Karpas-422 (cell line): ENCODE measurements at regions not wholly inside any gene's neighbourhood (a gene's known extent, or its start where the extent isn't known, plus 50 kb on each side); places are given as distances from the start of the nearest gene placed in this dataset.

Experiments used
- DNase-seq: peaks from one replicate; pipeline ENCODE4 v3.0.0-alpha.2; 2015
- H2AFZ ChIP-seq: fragments of 200-600 bp; sonication (generic); 2 replicates; pipeline ENCODE4 v1.6.1; 2014; ENCODE audit warnings: antibody characterized with exemption, low read length, mixed read lengths
- H3K27ac ChIP-seq: fragments of 200-600 bp; sonication (generic); 2 replicates; pipeline ENCODE4 v1.5.1; 2014; ENCODE audit warnings: mild to moderate bottlenecking, low read length, moderate library complexity
- H3K27me3 ChIP-seq: fragments of 200-600 bp; sonication (generic); 2 replicates; pipeline ENCODE4 v1.6.1; 2014; ENCODE audit warnings: low read length, mixed read lengths
- H3K36me3 ChIP-seq: fragments of 200-600 bp; sonication (generic); 2 replicates; pipeline ENCODE4 v1.6.1; 2014; ENCODE audit warnings: low read length, mixed read lengths; ENCODE audit not compliant: insufficient read depth
- H3K4me1 ChIP-seq: fragments of 200-600 bp; sonication (generic); 2 replicates; pipeline ENCODE4 v1.6.1; 2014; ENCODE audit warnings: mild to moderate bottlenecking, low read length, mixed read lengths
- H3K4me2 ChIP-seq: fragments of 200-600 bp; sonication (generic); 2 replicates; pipeline ENCODE4 v1.6.1; 2014; ENCODE audit warnings: low read length, low read depth, mild to moderate bottlenecking; ENCODE audit not compliant: poor library complexity, severe bottlenecking
- H3K4me3 ChIP-seq: fragments of 200-600 bp; sonication (generic); 2 replicates; pipeline ENCODE4 v1.5.1; 2014; ENCODE audit warnings: mild to moderate bottlenecking, antibody characterized with exemption, low read length, mixed read lengths
- H3K79me2 ChIP-seq: fragments of 200-600 bp; sonication (generic); 2 replicates; pipeline ENCODE4 v1.6.1; 2014; ENCODE audit warnings: mild to moderate bottlenecking, low read length, mixed read lengths
- H3K9ac ChIP-seq: fragments of 200-600 bp; sonication (generic); 2 replicates; pipeline ENCODE4 v1.6.0; 2014; ENCODE audit warnings: low read length
- H3K9me2 ChIP-seq: fragments of 200-600 bp; sonication (generic), shearing (Covaris generic); replicated peaks from 2 replicates; pipeline ENCODE4 v1.6.0; 2014; ENCODE audit warnings: mild to moderate bottlenecking, low read length, moderate library complexity; ENCODE audit not compliant: insufficient read depth
- H3K9me3 ChIP-seq: fragments of 300-700, 200-600 bp; sonication (generic); 2 replicates; pipeline ENCODE4 v1.6.1; 2014; ENCODE audit warnings: low read length, mixed read lengths
- H4K20me1 ChIP-seq: fragments of 200-600 bp; sonication (generic); 2 replicates; pipeline ENCODE4 v1.6.1; 2014; ENCODE audit warnings: mild to moderate bottlenecking, antibody characterized with exemption, low read length, low read depth; ENCODE audit not compliant: insufficient read depth

GRCh38 chr6:169944061-169944337 lies 192.6 kb downstream of the ERMARD start:
- H3K27ac ChIP-seq = no peak overlapping the region
- no peak overlapping the region for H2AFZ ChIP-seq
- H3K4me3 ChIP-seq = no peak overlapping the region
- no peaks in the 10 kb centered on the region for H3K9me3 ChIP-seq
- no peaks in the 10 kb centered on the region for H3K9me2 ChIP-seq
- no peaks in the 10 kb centered on the region for H3K36me3 ChIP-seq
- no peaks in the 10 kb centered on the region for H3K27me3 ChIP-seq
- H3K4me2 ChIP-seq = no peak overlapping the region
- H4K20me1 ChIP-seq = no peaks in the 10 kb centered on the region
- H3K9ac ChIP-seq = no peak overlapping the region
- H3K79me2 ChIP-seq = no peaks in the 10 kb centered on the region
- H3K4me1 ChIP-seq = no peaks in the 10 kb centered on the region
- no peak for DNase-seq

- Histone ChIP-seq H3K4me1 (no peaks in the 10 kb centered on the region), H4K20me1 (no peaks in the 10 kb centered on the region), H3K4me3 (no peak overlapping the region), H3K36me3 (no peaks in the 10 kb centered on the region), H3K27me3 (no peaks in the 10 kb centered on the region), H3K9me2 (no peaks in the 10 kb centered on the region), H3K9me3 (no peaks in the 10 kb centered on the region), H3K4me2 (no peak overlapping the region), H3K9ac (no peak overlapping the region), H3K27ac (no peak overlapping the region), H2AFZ (no peak overlapping the region), H3K79me2 (no peaks in the 10 kb centered on the region)
- DNase-seq = no peak
Observed at GRCh38 chr6:169943241-169944060, 192.0 kb downstream of the ERMARD start.

DNA sequence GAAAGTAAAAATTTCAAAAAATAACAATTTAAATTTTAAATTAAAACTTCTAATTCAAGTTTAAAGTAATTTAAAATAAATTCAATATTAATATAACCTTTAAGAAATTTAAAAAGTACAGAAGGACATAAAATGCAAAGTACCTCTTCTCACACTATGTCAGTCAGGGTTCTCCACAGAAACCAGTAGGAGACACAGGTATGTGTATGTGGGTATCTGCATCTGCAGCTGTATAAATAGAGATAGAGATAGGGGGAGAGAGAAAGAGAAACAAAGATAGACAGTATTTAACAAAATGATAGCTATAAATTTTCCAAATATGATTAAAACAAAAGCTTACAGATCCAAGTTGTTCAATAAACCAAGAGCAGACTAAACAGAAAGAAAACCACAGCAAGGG lies 190.8 kb downstream of the ERMARD start:
- Histone ChIP-seq H3K9me3 (no peaks in the 10 kb centered on the region), H3K9ac (no peak overlapping the region), H3K79me2 (no peaks in the 10 kb centered on the region), H3K4me1 (no peaks in the 10 kb centered on the region), H4K20me1 (no peaks in the 10 kb centered on the region), H3K27me3 (no peaks in the 10 kb centered on the region), H2AFZ (no peak overlapping the region), H3K4me2 (no peak overlapping the region), H3K4me3 (no peak overlapping the region), H3K27ac (no peak overlapping the region), H3K36me3 (no peaks in the 10 kb centered on the region), H3K9me2 (no peaks in the 10 kb centered on the region)
- DNase-seq = no peak

DNA sequence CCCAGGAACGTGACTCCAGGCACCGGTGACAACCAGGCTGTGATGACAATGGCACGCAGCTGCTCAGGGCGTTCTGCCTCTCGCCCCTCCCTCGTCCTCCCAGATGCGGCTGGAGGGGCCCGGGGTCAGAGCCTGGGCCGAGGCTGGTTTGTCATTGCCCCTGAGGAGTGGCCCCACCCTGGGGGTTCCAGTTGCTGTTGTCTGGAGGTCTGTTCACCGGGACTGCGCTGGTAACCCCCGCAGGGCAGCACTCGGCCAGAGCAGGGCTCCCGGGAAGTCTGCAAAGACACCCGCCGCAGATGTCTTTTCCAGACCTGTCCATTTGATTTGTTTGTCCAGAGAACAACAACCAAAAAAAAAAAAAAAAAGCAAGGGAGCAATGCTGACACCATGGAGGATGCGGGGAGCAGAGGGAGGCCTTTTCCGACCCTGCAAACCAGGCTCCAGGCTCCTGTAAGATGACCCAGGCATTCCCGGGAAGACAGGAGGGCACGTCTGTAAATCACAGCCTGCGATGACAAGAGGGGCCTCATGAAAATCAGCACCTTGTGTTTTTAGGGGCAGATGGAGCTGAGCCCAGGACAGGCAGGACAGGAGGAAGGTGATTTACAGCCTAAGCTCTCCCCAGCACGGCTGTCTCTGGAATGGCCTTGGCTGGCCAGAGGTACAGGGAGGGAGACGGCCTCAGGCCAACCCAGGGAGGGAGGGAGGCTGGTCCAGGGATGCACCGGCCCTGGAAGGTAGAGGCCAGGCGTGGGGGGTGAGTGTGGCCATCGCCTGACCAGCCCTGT lies 189.3 kb downstream of the ERMARD start:
- Histone ChIP-seq H3K9me2 (no peaks in the 10 kb centered on the region), H3K4me3 (no peak overlapping the region), H3K36me3 (no peaks in the 10 kb centered on the region), H3K27me3 (no peaks in the 10 kb centered on the region), H3K9ac (no peak overlapping the region), H4K20me1 (no peaks in the 10 kb centered on the region), H3K27ac (no peak overlapping the region), H3K4me2 (no peak overlapping the region), H3K9me3 (no peaks in the 10 kb centered on the region), H3K79me2 (no peaks in the 10 kb centered on the region), H3K4me1 (no peaks in the 10 kb centered on the region), H2AFZ (no peak overlapping the region)
- DNase-seq = no peak

- Histone ChIP-seq H4K20me1 (no peaks in the 10 kb centered on the region), H3K27ac (no peak overlapping the region), H3K27me3 (no peaks in the 10 kb centered on the region), H3K36me3 (no peaks in the 10 kb centered on the region), H2AFZ (no peak overlapping the region), H3K9me2 (no peaks in the 10 kb centered on the region), H3K4me3 (no peak overlapping the region), H3K4me2 (no peak overlapping the region), H3K9me3 (no peaks in the 10 kb centered on the region), H3K79me2 (no peaks in the 10 kb centered on the region), H3K4me1 (no peaks in the 10 kb centered on the region), H3K9ac (no peak overlapping the region)
- DNase-seq = no peak
Observed at GRCh38 chr6:169939554-169940164, 188.2 kb downstream of the ERMARD start.

DNA sequence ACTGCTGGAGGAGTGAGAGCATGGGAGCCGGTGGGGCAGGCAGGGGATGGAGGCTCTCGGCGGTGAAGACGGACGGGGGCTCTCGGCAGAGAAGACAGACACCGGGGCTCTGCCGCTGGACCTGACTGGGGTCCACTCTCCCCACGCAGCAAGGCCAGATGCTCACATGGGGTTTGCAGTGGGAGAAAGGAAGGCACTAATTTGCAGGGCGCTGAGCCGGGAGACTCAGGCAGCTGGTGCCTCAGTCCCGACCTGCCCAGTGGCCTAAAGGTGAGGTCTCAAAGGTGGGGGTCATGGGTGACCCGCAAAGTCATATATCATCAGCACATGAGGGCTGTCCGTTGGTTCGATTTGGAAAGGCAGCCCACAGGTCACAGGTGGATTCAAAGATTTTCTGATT lies 187.3 kb downstream of the ERMARD start:
- no peaks in the 10 kb centered on the region for H3K4me1 ChIP-seq
- no peak for DNase-seq
- H3K4me2 ChIP-seq = no peak overlapping the region
- no peaks in the 10 kb centered on the region for H4K20me1 ChIP-seq
- no peaks in the 10 kb centered on the region for H3K27me3 ChIP-seq
- H2AFZ ChIP-seq = no peak overlapping the region
- H3K9me2 ChIP-seq = no peaks in the 10 kb centered on the region
- no peaks in the 10 kb centered on the region for H3K9me3 ChIP-seq
- no peak overlapping the region for H3K4me3 ChIP-seq
- H3K9ac ChIP-seq = no peak overlapping the region
- H3K36me3 ChIP-seq = no peaks in the 10 kb centered on the region
- no peak overlapping the region for H3K27ac ChIP-seq
- no peaks in the 10 kb centered on the region for H3K79me2 ChIP-seq

DNA sequence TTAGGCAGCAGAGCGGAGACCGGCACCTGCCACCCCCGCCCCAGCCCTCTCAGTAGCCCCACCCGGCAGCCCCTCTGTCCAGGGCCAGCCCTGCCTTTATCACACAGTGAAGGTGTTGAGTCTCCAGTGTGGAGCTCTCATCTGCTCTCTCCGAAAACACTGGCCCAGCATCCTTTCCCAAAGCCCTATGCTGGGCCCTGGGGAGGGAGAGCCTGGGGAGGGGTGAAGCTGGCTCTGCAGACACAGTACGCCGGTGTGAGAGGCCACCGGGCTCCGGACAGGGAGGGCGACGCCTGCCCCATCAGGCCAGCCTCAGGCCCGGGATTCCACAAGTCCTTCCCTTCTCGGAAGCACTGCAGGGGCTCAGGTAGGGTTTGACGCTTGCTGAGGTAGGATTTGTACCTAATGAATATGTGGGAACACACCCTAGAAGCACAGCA lies 186.9 kb downstream of the ERMARD start:
- Histone ChIP-seq H3K4me1 (no peaks in the 10 kb centered on the region), H3K79me2 (no peaks in the 10 kb centered on the region), H3K27me3 (no peaks in the 10 kb centered on the region), H2AFZ (no peak overlapping the region), H3K4me2 (no peak overlapping the region), H3K4me3 (no peak overlapping the region), H3K9me2 (no peaks in the 10 kb centered on the region), H3K9ac (no peak overlapping the region), H4K20me1 (no peaks in the 10 kb centered on the region), H3K9me3 (no peaks in the 10 kb centered on the region), H3K27ac (no peak overlapping the region), H3K36me3 (no peaks in the 10 kb centered on the region)
- DNase-seq = no peak
